CD4-positive, alpha-beta T cell treated with Interleukin-21 for 1 hour (primary cell): ENCODE measurements at regions not wholly inside any gene's neighbourhood (a gene's known extent, or its start where the extent isn't known, plus 50 kb on each side); places are given as distances from the start of the nearest gene placed in this dataset.
"Not testable (repeated sequence)": the region's sequence is repeated elsewhere in the genome, so short reads cannot be mapped to it uniquely, and the experiment has no call there.

Experiments used
- DNase-seq: peaks from one replicate; pipeline ENCODE4 v3.0.0-alpha.2; 2020

- DNase-seq: no peak
Observed at GRCh38 chr6:113362301-113363047, 494.7 kb upstream of the MARCKS start.

- DNase-seq: no peak
Observed at GRCh38 chr6:113363048-113363798, 493.9 kb upstream of the MARCKS start.

- no peak for DNase-seq
Observed at GRCh38 chr6:113363866-113364265, 493.3 kb upstream of the MARCKS start.

- DNase-seq: no peak
Observed at GRCh38 chr6:113364766-113365165, 492.4 kb upstream of the MARCKS start.

GRCh38 chr6:113365191-113365590, 492.0 kb upstream of the MARCKS start:
- DNase-seq: no peak

- DNase-seq: no peak
Observed at GRCh38 chr6:113366505-113366904, 490.6 kb upstream of the MARCKS start.

- no peak for DNase-seq
Observed at GRCh38 chr6:113370508-113371502, 486.3 kb upstream of the MARCKS start.

- DNase-seq: not testable (repeated sequence)
Observed at GRCh38 chr6:113375466-113375865, 481.7 kb upstream of the MARCKS start.

GRCh38 chr6:113375950-113376846, 480.9 kb upstream of the MARCKS start:
- DNase-seq: no peak

- no peak for DNase-seq
Observed at GRCh38 chr6:113376847-113377165, 480.3 kb upstream of the MARCKS start.

GRCh38 chr6:113377362-113377942, 479.7 kb upstream of the MARCKS start:
- DNase-seq: no peak

- DNase-seq: no peak
Observed at GRCh38 chr6:113380591-113380990, 476.6 kb upstream of the MARCKS start.

GRCh38 chr6:113381232-113381631, 475.9 kb upstream of the MARCKS start:
- DNase-seq: no peak

- DNase-seq: no peak
Observed at GRCh38 chr6:113381959-113382358, 475.2 kb upstream of the MARCKS start.

- no peak for DNase-seq
Observed at GRCh38 chr6:113383701-113384100, 473.4 kb upstream of the MARCKS start.

GRCh38 chr6:113385020-113385431, 472.1 kb upstream of the MARCKS start:
- DNase-seq: no peak

- no peak for DNase-seq
Observed at GRCh38 chr6:113388996-113389395, 468.1 kb upstream of the MARCKS start.

GRCh38 chr6:113392551-113393055, 464.5 kb upstream of the MARCKS start:
- DNase-seq: no peak

GRCh38 chr6:113394216-113394615, 462.9 kb upstream of the MARCKS start:
- no peak for DNase-seq

- DNase-seq: no peak
Observed at GRCh38 chr6:113394729-113395128, 462.4 kb upstream of the MARCKS start.

- no peak for DNase-seq
Observed at GRCh38 chr6:113396730-113397129, 460.4 kb upstream of the MARCKS start.

- DNase-seq: no peak
Observed at GRCh38 chr6:113397236-113397635, 459.9 kb upstream of the MARCKS start.
